ENCODE measurements at regions not wholly inside any gene's neighbourhood (a gene's known extent, or its start where the extent isn't known, plus 50 kb on each side); places are given as distances from the start of the nearest gene placed in this dataset.

DNA sequence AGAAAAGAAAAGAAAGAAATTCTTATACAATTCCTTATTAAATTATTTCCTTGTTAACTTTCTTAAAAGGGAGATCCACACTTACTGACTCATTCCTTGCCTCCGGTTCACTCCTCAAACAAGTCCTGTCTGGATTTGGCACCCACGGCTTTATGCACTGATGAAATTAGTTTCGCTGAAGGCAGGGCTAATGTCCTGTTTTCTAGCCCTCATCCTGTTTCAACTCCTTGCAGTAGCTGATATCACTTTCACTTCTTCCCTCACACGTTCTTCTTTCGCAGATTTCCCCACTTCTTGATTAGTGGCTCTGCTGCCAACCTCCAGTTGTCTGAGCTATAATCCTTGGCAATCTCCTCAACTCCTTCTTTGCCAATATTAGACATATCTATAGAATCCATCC, 215.2 kb downstream of the URB2 start:
- no TSS peak for BruUV-seq (replicated peaks)
- CTCF ChIA-PET = no interaction called here
- TF ChIP-seq, protein P1, sequence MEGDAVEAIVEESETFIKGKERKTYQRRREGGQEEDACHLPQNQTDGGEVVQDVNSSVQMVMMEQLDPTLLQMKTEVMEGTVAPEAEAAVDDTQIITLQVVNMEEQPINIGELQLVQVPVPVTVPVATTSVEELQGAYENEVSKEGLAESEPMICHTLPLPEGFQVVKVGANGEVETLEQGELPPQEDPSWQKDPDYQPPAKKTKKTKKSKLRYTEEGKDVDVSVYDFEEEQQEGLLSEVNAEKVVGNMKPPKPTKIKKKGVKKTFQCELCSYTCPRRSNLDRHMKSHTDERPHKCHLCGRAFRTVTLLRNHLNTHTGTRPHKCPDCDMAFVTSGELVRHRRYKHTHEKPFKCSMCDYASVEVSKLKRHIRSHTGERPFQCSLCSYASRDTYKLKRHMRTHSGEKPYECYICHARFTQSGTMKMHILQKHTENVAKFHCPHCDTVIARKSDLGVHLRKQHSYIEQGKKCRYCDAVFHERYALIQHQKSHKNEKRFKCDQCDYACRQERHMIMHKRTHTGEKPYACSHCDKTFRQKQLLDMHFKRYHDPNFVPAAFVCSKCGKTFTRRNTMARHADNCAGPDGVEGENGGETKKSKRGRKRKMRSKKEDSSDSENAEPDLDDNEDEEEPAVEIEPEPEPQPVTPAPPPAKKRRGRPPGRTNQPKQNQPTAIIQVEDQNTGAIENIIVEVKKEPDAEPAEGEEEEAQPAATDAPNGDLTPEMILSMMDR (IDR thresholded peaks at IDR 0.05; ENCODE audit: unreplicated experiment) = no peak
- Mint-ChIP-seq H3K27me3 (ENCODE audit: unreplicated experiment) (peaks cover 41% of the 10 kb centered on the region), H3K4me1 (ENCODE audit: low read depth, unreplicated experiment) (peaks cover 12% of the 10 kb centered on the region), H3K27ac (ENCODE audit: unreplicated experiment) (no peak overlapping the region), H3K9me3 (ENCODE audit: low read depth, unreplicated experiment) (no peaks in the 10 kb centered on the region), H3K4me3 (ENCODE audit: low read depth, unreplicated experiment) (no peak overlapping the region), H3K36me3 (ENCODE audit: insufficient read depth, unreplicated experiment) (no peaks in the 10 kb centered on the region)
- DNase-seq = no peak
- intact Hi-C loops (cut with micrococcal nuclease; ENCODE audit: unreplicated experiment) = loop anchor here (10.0 kb wide), 1 partner anchor 126 kb away; no protein-coding TSS in a partner anchor

DNA sequence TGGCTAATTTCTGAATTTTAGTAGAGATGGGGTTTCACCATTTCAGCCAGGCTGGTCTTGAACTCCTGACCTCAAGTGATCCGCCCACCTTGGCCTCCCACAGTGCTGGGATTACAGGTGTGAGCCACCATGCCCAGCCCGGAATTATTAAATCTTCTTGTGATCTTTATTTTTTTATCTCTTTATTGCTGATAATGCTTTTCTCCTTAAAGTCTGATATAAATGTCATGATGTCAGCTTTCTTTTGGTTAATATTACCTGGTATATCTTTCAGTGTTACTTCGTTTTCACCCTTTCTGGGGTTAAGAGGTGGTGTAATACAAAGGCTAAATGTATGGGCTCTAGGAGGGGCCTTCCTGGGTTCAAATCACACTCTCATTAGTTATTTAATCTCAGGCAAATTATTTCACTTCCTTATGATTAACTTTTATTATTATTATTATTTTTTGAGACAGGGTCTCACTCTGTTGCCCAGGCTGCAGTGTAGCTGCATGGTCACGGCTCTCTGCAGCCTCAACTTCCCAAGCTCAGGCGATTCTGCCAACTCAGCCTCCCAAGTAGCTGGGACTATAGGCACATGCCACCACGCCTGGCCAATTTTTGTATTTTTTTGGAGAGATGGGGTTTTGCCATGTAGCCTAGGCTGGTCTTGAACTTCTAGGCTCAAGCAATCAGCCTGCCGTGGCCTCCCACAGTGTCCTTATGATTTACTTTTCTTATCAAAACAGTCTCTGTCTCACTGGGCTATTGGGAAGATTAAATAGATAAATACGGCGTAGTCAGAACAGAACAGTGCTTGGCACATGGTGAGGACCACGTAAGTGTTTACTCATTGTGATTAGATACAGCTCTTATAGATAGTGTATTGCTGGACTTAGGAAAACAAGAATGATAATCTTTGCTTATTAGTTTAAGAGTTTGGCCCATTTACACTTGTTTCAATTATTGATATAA, 216.5 kb downstream of the URB2 start:
- Mint-ChIP-seq H3K27me3 (ENCODE audit: unreplicated experiment) (peaks cover 32% of the 10 kb centered on the region), H3K36me3 (ENCODE audit: insufficient read depth, unreplicated experiment) (no peaks in the 10 kb centered on the region), H3K9me3 (ENCODE audit: low read depth, unreplicated experiment) (no peaks in the 10 kb centered on the region), H3K4me1 (ENCODE audit: low read depth, unreplicated experiment) (peaks cover 12% of the 10 kb centered on the region), H3K4me3 (ENCODE audit: low read depth, unreplicated experiment) (no peak overlapping the region), H3K27ac (ENCODE audit: unreplicated experiment) (no peak overlapping the region)
- intact Hi-C loops (cut with micrococcal nuclease; ENCODE audit: unreplicated experiment) = loop anchor here (10.0 kb wide), 1 partner anchor 128 kb away; no protein-coding TSS in a partner anchor
- TF ChIP-seq, protein P1 (IDR thresholded peaks at IDR 0.05; ENCODE audit: unreplicated experiment) = no peak
- BruUV-seq (replicated peaks) = no TSS peak
- CTCF ChIA-PET = no interaction called here
- no peak for DNase-seq

DNA sequence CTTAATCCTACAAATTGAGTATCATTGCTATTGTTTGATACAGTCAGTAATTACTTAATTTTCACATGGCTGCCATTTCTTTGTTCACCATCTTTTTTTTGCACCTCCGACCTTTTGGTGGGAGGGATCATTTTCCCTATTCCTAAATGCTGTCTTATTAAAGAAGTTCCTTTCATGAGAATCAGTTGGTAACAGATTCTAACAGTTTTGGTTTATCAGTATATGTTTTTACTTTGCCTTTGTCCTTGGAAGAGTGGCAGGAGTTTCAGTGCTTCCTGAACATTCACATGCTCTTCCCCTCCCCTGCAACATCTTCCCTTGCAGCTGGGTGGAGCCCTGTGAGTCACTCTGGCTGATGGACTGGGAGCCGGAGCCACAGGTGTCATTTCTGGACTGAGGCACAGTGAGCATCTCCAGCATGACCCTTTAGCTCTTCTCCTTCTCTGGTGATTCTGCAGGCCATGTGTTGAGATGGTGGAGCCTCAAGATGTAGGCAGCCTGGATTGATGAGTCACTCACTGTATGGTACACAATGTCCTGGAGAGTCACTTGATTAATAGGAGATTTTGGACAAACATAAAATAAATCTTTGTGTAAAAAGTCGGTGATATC, 217.7 kb downstream of the URB2 start:
- CTCF ChIA-PET = no interaction called here
- no peaks in the 10 kb centered on the region for H3K36me3 Mint-ChIP-seq (ENCODE audit: insufficient read depth, unreplicated experiment)
- H3K4me1 Mint-ChIP-seq (ENCODE audit: low read depth, unreplicated experiment) = peaks cover 12% of the 10 kb centered on the region
- no peak overlapping the region for H3K4me3 Mint-ChIP-seq (ENCODE audit: low read depth, unreplicated experiment)
- intact Hi-C loops (cut with micrococcal nuclease; ENCODE audit: unreplicated experiment) = loop anchor here (10.0 kb wide), 1 partner anchor 129 kb away; no protein-coding TSS in a partner anchor
- TF ChIP-seq, protein P1 (IDR thresholded peaks at IDR 0.05; ENCODE audit: unreplicated experiment) = peak; percentile 21
- no peaks in the 10 kb centered on the region for H3K9me3 Mint-ChIP-seq (ENCODE audit: low read depth, unreplicated experiment)
- no peak overlapping the region for H3K27ac Mint-ChIP-seq (ENCODE audit: unreplicated experiment)
- DNase-seq = peak; percentile 31
- peaks cover 28% of the 10 kb centered on the region for H3K27me3 Mint-ChIP-seq (ENCODE audit: unreplicated experiment)
- BruUV-seq (replicated peaks) = no TSS peak

DNA sequence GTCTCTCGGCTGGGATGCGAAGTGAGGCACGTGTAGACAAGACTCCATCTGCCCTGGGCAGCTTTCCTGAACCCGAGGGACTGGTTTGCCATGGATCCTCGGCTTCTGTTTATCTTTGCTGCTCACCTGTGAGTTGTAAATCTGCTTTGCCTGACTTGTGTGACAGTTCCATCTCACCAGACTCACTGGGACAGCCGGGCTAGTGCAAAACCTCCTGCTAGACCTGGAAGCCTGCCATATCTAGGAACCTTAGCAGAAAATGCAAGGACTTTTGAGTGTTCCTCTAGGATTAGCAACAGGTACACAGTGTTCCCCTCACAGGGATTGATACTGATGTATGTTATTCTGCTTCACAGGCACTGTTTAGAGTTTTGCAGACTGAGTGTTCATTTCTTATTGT, 218.6 kb downstream of the URB2 start:
- no TSS peak for BruUV-seq (replicated peaks)
- no peak overlapping the region for H3K27ac Mint-ChIP-seq (ENCODE audit: unreplicated experiment)
- peaks cover 12% of the 10 kb centered on the region for H3K4me1 Mint-ChIP-seq (ENCODE audit: low read depth, unreplicated experiment)
- H3K36me3 Mint-ChIP-seq (ENCODE audit: insufficient read depth, unreplicated experiment) = no peaks in the 10 kb centered on the region
- no peak overlapping the region for H3K4me3 Mint-ChIP-seq (ENCODE audit: low read depth, unreplicated experiment)
- CTCF ChIA-PET = no interaction called here
- intact Hi-C loops (cut with micrococcal nuclease; ENCODE audit: unreplicated experiment) = loop anchor here (5.0 to 10.0 kb wide), 2 partner anchors 130 to 323 kb away; no protein-coding TSS in a partner anchor
- no peaks in the 10 kb centered on the region for H3K9me3 Mint-ChIP-seq (ENCODE audit: low read depth, unreplicated experiment)
- no peak for DNase-seq
- TF ChIP-seq, protein P1 (IDR thresholded peaks at IDR 0.05; ENCODE audit: unreplicated experiment) = no peak
- peaks cover 21% of the 10 kb centered on the region for H3K27me3 Mint-ChIP-seq (ENCODE audit: unreplicated experiment)

All from Calu3 (cell line).